Neural progenitor cell (in vitro differentiated cells): ENCODE measurements at regions not wholly inside any gene's neighbourhood (a gene's known extent, or its start where the extent isn't known, plus 50 kb on each side); places are given as distances from the start of the nearest gene placed in this dataset.
A peak's percentile ranks its signal among the peaks of the same experiment; 100 is the strongest.

Experiments used
- DNase-seq: peaks from one replicate; pipeline ENCODE4 v3.0.0-alpha.2; 2016; ENCODE audit warnings: low spot score
- H2AFZ ChIP-seq: fragments of 200-600 bp; sonication (generic); replicated peaks from 2 replicates; pipeline ENCODE4 v1.6.1; 2016; ENCODE audit warnings: antibody characterized with exemption
- H3F3A ChIP-seq: fragments of 200-600 bp; sonication (generic); 2 replicates; pipeline ENCODE4 v1.6.1; 2016; ENCODE audit warnings: antibody characterized with exemption, low read depth
- H3K27ac ChIP-seq: fragments of 200-600 bp; sonication (generic); 2 replicates; pipeline ENCODE4 v1.5.1; 2016; ENCODE audit warnings: mild to moderate bottlenecking
- H3K27me3 ChIP-seq: fragments of 200-600 bp; sonication (generic); 2 replicates; pipeline ENCODE4 v1.6.1; 2016; ENCODE audit warnings: mild to moderate bottlenecking, moderate library complexity
- H3K36me3 ChIP-seq: fragments of 200-600 bp; sonication (generic); 2 replicates; pipeline ENCODE4 v1.5.1; 2016
- H3K4me1 ChIP-seq: fragments of 200-600 bp; sonication (generic); 2 replicates; pipeline ENCODE4 v1.6.1; 2016; ENCODE audit warnings: mixed run types
- H3K4me2 ChIP-seq: fragments of 200-600 bp; sonication (generic); 2 replicates; pipeline ENCODE4 v1.6.1; 2016
- H3K4me3 ChIP-seq: fragments of 200-600 bp; sonication (generic); 2 replicates; pipeline ENCODE4 v1.5.1; 2016
- H3K79me2 ChIP-seq: fragments of 200-600 bp; sonication (generic); 2 replicates; pipeline ENCODE4 v1.6.1; 2016; ENCODE audit warnings: low read depth
- H3K9ac ChIP-seq: fragments of 200-600 bp; sonication (generic); 2 replicates; pipeline ENCODE4 v1.6.1; 2016
- H3K9me3 ChIP-seq: fragments of 200-600 bp; sonication (generic); 2 replicates; pipeline ENCODE4 v1.5.1; 2016; ENCODE audit warnings: low read depth
- H4K20me1 ChIP-seq: fragments of 200-600 bp; sonication (generic); 2 replicates; pipeline ENCODE4 v1.6.1; 2016; ENCODE audit warnings: low read depth
- H3K27ac Mint-ChIP-seq: 3 replicates; pipeline ENCODE4 v1.8.0; 2021; ENCODE audit warnings: mixed read lengths
- H3K27me3 Mint-ChIP-seq: 2 replicates; pipeline ENCODE4 v1.8.0; 2022; ENCODE audit warnings: low read depth, mild to moderate bottlenecking, inconsistent platforms, moderate library complexity, mixed read lengths; ENCODE audit not compliant: insufficient read depth
- H3K36me3 Mint-ChIP-seq: 3 replicates; pipeline ENCODE4 v1.8.0; 2021; ENCODE audit warnings: mixed read lengths
- H3K4me1 Mint-ChIP-seq: 3 replicates; pipeline ENCODE4 v1.8.0; 2021; ENCODE audit warnings: mixed read lengths
- H3K4me3 Mint-ChIP-seq: 3 replicates; pipeline ENCODE4 v1.8.0; 2021; ENCODE audit warnings: mild to moderate bottlenecking, moderate library complexity, mixed read lengths
- H3K9me3 Mint-ChIP-seq: 3 replicates; pipeline ENCODE4 v1.8.0; 2020; ENCODE audit warnings: mixed read lengths
- CTCF ChIP-seq: fragments of 200-600 bp; sonication (generic); IDR thresholded peaks from 2 replicates; pipeline ENCODE4 v1.5.1; 2017; ENCODE audit warnings: antibody characterized with exemption, mild to moderate bottlenecking
- EZH2 ChIP-seq: fragments of 200-600 bp; sonication (generic); IDR thresholded peaks from 2 replicates; pipeline ENCODE4 v1.6.1; 2017; ENCODE audit warnings: antibody characterized with exemption, mild to moderate bottlenecking, moderate library complexity
- EZH2phosphoT487 ChIP-seq: fragments of 200-600 bp; sonication (generic); IDR thresholded peaks from 2 replicates; pipeline ENCODE4 v1.6.1; 2017; ENCODE audit warnings: antibody characterized with exemption

- Mint-ChIP-seq H3K4me3 (no peak overlapping the region), H3K36me3 (no peaks in the 10 kb centered on the region), H3K9me3 (no peaks in the 10 kb centered on the region), H3K27me3 (no peaks in the 10 kb centered on the region), H3K27ac (no peak overlapping the region), H3K4me1 (no peaks in the 10 kb centered on the region)
- Histone ChIP-seq H3K36me3 (no peaks in the 10 kb centered on the region), H3K27me3 (no peaks in the 10 kb centered on the region), H3K9me3 (no peaks in the 10 kb centered on the region), H3K79me2 (no peaks in the 10 kb centered on the region), H4K20me1 (no peaks in the 10 kb centered on the region), H3K27ac (no peak overlapping the region), H2AFZ (no peak overlapping the region), H3F3A (no peaks in the 10 kb centered on the region), H3K4me2 (no peak overlapping the region), H3K4me3 (no peak overlapping the region), H3K4me1 (peaks cover 16% of the 10 kb centered on the region), H3K9ac (no peak overlapping the region)
- TF ChIP-seq EZH2phosphoT487 (no peak), CTCF (no peak), EZH2 (no peak)
- DNase-seq = no peak
Measured at GRCh38 chr2:220458051-220458450, 830.6 kb downstream of the SLC4A3 start.

DNA sequence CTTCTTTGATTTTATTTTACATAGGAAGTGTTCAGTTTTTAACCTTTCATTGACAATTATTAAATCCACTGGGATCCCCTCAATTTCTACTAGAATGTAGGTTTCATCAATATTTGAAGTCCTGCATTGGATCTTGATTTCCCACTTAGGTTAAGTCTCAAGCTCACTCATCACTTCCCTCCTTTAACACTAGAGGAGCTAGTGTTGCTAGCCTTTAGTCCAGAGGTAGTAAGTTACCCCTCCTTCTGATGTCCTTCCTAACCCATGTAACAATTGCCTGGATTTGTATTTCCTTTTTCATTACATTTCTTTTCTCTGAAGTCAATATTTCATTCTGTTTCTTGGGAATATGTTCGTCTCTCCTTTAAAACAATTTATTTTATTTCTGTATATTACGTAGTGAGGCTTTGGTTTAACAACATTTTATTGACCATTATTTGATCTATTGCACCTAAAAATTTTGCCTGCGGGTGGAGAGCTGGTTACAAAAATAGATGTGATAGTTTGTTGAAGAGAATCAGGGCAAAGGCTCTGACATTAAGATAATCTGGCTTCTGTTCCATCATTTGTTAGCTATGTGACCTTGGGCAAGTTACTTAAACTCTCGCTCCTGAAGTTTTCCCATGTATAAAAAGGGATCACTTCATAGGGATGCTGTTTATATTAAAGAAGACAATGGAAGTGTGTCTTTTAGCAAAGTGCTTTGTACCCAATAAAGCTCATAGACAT, 833.0 kb downstream of the SLC4A3 start:
- Mint-ChIP-seq H3K27me3 (peaks cover 2% of the 10 kb centered on the region), H3K4me1 (no peaks in the 10 kb centered on the region), H3K9me3 (no peaks in the 10 kb centered on the region), H3K4me3 (no peak overlapping the region), H3K27ac (no peak overlapping the region), H3K36me3 (no peaks in the 10 kb centered on the region)
- Histone ChIP-seq H3K27ac (no peak overlapping the region), H3K4me1 (peaks cover 16% of the 10 kb centered on the region), H4K20me1 (no peaks in the 10 kb centered on the region), H2AFZ (no peak overlapping the region), H3K9me3 (no peaks in the 10 kb centered on the region), H3K9ac (no peak overlapping the region), H3F3A (no peaks in the 10 kb centered on the region), H3K4me2 (no peak overlapping the region), H3K79me2 (no peaks in the 10 kb centered on the region), H3K36me3 (no peaks in the 10 kb centered on the region), H3K4me3 (no peak overlapping the region), H3K27me3 (no peaks in the 10 kb centered on the region)
- DNase-seq = peak; percentile 21
- TF ChIP-seq EZH2 (no peak), EZH2phosphoT487 (no peak), CTCF (peak; percentile 44)

- Histone ChIP-seq H2AFZ (no peak overlapping the region), H4K20me1 (no peaks in the 10 kb centered on the region), H3K9ac (no peak overlapping the region), H3K4me1 (peaks cover 11% of the 10 kb centered on the region), H3K36me3 (no peaks in the 10 kb centered on the region), H3K4me3 (no peak overlapping the region), H3K9me3 (no peaks in the 10 kb centered on the region), H3K27ac (no peak overlapping the region), H3K79me2 (no peaks in the 10 kb centered on the region), H3K27me3 (no peaks in the 10 kb centered on the region), H3F3A (no peaks in the 10 kb centered on the region), H3K4me2 (no peak overlapping the region)
- Mint-ChIP-seq H3K27me3 (peaks cover 2% of the 10 kb centered on the region), H3K36me3 (no peaks in the 10 kb centered on the region), H3K4me1 (no peaks in the 10 kb centered on the region), H3K27ac (no peak overlapping the region), H3K9me3 (no peaks in the 10 kb centered on the region), H3K4me3 (no peak overlapping the region)
- no peak for TF ChIP-seq CTCF
- no peak for TF ChIP-seq EZH2phosphoT487
- TF ChIP-seq EZH2 = no peak
- no peak for DNase-seq
Measured at GRCh38 chr2:220463876-220464275, 836.4 kb downstream of the SLC4A3 start.
